ENCODE measurements at regions not wholly inside any gene's neighbourhood (a gene's known extent, or its start where the extent isn't known, plus 50 kb on each side); places are given as distances from the start of the nearest gene placed in this dataset.

DNA sequence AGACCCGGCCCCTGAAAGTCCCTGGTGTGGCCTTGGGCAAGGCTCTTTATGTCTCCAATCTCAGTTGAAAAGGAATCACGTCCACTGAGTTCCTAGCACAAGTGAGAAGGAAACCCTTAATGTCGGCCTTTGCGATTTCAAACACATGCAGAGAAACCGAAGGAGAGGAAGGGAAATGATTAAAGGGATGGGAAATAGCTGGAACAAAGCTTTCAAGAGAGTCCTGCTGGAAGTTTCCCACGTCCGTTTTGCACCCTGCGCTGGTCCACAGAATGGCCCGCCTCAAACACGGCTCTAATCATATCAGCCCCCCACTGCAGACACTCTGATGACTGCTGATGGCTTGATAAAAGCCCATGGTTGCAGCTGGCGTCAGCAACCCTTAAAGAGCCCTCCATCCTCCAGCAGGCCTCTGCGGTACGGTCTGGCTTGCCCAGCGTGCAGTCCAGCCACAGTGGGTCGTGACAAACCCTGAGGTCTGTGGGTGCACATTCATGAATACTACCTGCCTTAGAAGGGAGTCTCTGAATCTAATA lies 765.5 kb upstream of the EEF2KMT start:
- H2AFZ ChIP-seq (ENCODE audit: low read depth, low read length, severe bottlenecking) = no peak overlapping the region
- no peak overlapping the region for H3K27ac ChIP-seq (ENCODE audit: low read depth, low read length)

DNA sequence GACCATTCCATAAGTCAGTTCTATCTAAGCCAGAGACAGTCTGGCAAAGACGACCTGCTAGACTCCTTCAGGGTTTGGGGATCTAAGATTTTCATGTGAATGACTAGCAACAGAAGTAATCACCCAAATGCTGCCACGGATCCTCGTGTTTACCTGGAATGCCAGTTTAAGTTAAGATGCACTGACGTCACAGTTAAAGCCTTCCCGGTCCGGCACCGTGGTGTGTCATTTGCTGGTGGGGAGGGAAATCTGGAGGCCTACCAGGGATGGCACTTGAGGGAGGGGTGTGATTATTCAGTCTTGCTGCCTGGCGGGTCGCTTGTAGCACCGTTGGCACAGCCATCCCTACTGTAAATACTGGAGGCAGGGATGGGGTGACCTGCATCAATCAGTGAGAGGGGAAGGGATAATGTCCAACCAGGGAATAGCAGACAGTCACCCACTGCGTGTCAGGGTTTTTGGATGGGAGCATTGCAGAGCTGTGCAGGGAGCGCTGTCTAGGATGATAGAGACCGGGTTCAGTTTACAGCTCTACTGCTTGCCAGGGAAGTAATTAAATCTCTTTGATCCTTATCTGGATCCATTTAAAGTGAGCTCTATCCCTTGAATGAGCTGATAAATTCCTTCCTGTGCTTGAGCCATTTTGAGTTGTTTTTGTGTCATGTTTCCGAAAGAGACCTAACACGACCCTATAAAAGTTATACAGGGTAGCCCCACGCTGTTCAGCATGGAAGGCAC lies 764.7 kb upstream of the EEF2KMT start:
- Histone ChIP-seq H3K9me2 (replicated peaks; ENCODE audit: insufficient read depth, low read length) (no peaks in the 10 kb centered on the region), H3F3A (ENCODE audit: insufficient read depth) (no peaks in the 10 kb centered on the region), H2AFZ (ENCODE audit: low read depth, low read length, severe bottlenecking) (no peak overlapping the region), H4K20me1 (ENCODE audit: low read depth, low read length) (no peaks in the 10 kb centered on the region), H3K27me3 (ENCODE audit: low read length) (no peaks in the 10 kb centered on the region; the same call in 1 of the 2 replicates), H3K9me3 (ENCODE audit: insufficient read depth, low read length) (no peaks in the 10 kb centered on the region), H3K27ac (ENCODE audit: low read depth, low read length) (no peak overlapping the region), H3K9ac (ENCODE audit: low read length) (no peak overlapping the region), H3K4me3 (ENCODE audit: insufficient read depth, low read length, poor library complexity, severe bottlenecking) (no peak overlapping the region), H3K4me2 (ENCODE audit: low read depth, low read length, poor library complexity, severe bottlenecking) (no peak overlapping the region), H3K79me2 (ENCODE audit: insufficient read depth, low read length) (no peaks in the 10 kb centered on the region), H3K36me3 (ENCODE audit: low read length) (no peaks in the 10 kb centered on the region)
- no peak for TF ChIP-seq EZH2phosphoT487 (conservative IDR thresholded peaks at IDR 0.05; ENCODE audit: low read length)
- TF ChIP-seq, protein P1, sequence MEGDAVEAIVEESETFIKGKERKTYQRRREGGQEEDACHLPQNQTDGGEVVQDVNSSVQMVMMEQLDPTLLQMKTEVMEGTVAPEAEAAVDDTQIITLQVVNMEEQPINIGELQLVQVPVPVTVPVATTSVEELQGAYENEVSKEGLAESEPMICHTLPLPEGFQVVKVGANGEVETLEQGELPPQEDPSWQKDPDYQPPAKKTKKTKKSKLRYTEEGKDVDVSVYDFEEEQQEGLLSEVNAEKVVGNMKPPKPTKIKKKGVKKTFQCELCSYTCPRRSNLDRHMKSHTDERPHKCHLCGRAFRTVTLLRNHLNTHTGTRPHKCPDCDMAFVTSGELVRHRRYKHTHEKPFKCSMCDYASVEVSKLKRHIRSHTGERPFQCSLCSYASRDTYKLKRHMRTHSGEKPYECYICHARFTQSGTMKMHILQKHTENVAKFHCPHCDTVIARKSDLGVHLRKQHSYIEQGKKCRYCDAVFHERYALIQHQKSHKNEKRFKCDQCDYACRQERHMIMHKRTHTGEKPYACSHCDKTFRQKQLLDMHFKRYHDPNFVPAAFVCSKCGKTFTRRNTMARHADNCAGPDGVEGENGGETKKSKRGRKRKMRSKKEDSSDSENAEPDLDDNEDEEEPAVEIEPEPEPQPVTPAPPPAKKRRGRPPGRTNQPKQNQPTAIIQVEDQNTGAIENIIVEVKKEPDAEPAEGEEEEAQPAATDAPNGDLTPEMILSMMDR (IDR thresholded peaks at IDR 0.05; ENCODE audit: insufficient read depth, low read length, poor library complexity, severe bottlenecking) = no peak

More for the DNA sequence above, 765.5 kb upstream of the EEF2KMT start:
- Histone ChIP-seq H3K27me3 (ENCODE audit: low read length) (no peaks in the 10 kb centered on the region; the same call in 1 of the 2 replicates), H3K9me3 (ENCODE audit: insufficient read depth, low read length) (no peaks in the 10 kb centered on the region), H3F3A (ENCODE audit: insufficient read depth) (no peaks in the 10 kb centered on the region), H3K9ac (ENCODE audit: low read length) (no peak overlapping the region), H3K36me3 (ENCODE audit: low read length) (no peaks in the 10 kb centered on the region), H4K20me1 (ENCODE audit: low read depth, low read length) (no peaks in the 10 kb centered on the region), H3K9me2 (replicated peaks; ENCODE audit: insufficient read depth, low read length) (no peaks in the 10 kb centered on the region), H3K79me2 (ENCODE audit: insufficient read depth, low read length) (no peaks in the 10 kb centered on the region), H3K4me3 (ENCODE audit: insufficient read depth, low read length, poor library complexity, severe bottlenecking) (no peak overlapping the region), H3K4me2 (ENCODE audit: low read depth, low read length, poor library complexity, severe bottlenecking) (no peak overlapping the region)
- no peak for TF ChIP-seq EZH2phosphoT487 (conservative IDR thresholded peaks at IDR 0.05; ENCODE audit: low read length)
- TF ChIP-seq, protein P1 (IDR thresholded peaks at IDR 0.05; ENCODE audit: insufficient read depth, low read length, poor library complexity, severe bottlenecking) = no peak

DNA sequence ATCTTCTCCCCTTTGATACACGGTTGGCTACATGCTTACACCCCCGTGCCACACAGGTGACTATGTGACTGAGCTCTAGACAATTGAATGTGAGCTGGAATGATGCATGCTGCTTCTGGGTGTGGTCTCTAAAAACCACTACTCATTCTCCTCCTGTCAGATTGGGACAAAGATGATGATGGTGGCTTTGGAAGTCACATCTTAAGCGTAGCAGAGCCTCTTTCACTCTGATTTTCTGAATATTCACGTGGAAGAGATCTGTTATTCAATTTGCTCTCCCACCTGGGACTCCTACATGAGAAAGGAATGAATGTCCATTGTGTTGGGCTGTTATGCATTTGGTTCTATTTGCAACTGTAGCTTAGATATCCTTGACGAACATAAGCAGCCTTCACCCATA lies 763.6 kb upstream of the EEF2KMT start:
- Histone ChIP-seq H3K4me2 (ENCODE audit: low read depth, low read length, poor library complexity, severe bottlenecking) (no peak overlapping the region), H3K9ac (ENCODE audit: low read length) (no peak overlapping the region), H3K27ac (ENCODE audit: low read depth, low read length) (no peak overlapping the region), H2AFZ (ENCODE audit: low read depth, low read length, severe bottlenecking) (no peak overlapping the region), H4K20me1 (ENCODE audit: low read depth, low read length) (no peaks in the 10 kb centered on the region), H3F3A (ENCODE audit: insufficient read depth) (no peaks in the 10 kb centered on the region), H3K36me3 (ENCODE audit: low read length) (no peaks in the 10 kb centered on the region), H3K9me3 (ENCODE audit: insufficient read depth, low read length) (no peaks in the 10 kb centered on the region), H3K27me3 (ENCODE audit: low read length) (no peaks in the 10 kb centered on the region; the same call in none of the 2 replicates), H3K9me2 (replicated peaks; ENCODE audit: insufficient read depth, low read length) (no peaks in the 10 kb centered on the region), H3K79me2 (ENCODE audit: insufficient read depth, low read length) (no peaks in the 10 kb centered on the region), H3K4me3 (ENCODE audit: insufficient read depth, low read length, poor library complexity, severe bottlenecking) (no peak overlapping the region)
- TF ChIP-seq EZH2phosphoT487 (conservative IDR thresholded peaks at IDR 0.05; ENCODE audit: low read length) = no peak
- TF ChIP-seq, protein P1 (IDR thresholded peaks at IDR 0.05; ENCODE audit: insufficient read depth, low read length, poor library complexity, severe bottlenecking) = no peak

Measured in SU-DHL-6 (cell line).